GM18519 (cell line): ENCODE measurements at regions not wholly inside any gene's neighbourhood (a gene's known extent, or its start where the extent isn't known, plus 50 kb on each side); places are given as distances from the start of the nearest gene placed in this dataset.
"Not testable (repeated sequence)": the region's sequence is repeated elsewhere in the genome, so short reads cannot be mapped to it uniquely, and the experiment has no call there.

Experiments
- ATAC-seq: cut with Tn5 transposase; IDR thresholded peaks from one replicate; pipeline ENCODE4 v1.9.1; 2021; ENCODE audit warnings: mild to moderate bottlenecking, moderate library complexity; ENCODE audit not compliant: unreplicated experiment, low FRiP score

DNA sequence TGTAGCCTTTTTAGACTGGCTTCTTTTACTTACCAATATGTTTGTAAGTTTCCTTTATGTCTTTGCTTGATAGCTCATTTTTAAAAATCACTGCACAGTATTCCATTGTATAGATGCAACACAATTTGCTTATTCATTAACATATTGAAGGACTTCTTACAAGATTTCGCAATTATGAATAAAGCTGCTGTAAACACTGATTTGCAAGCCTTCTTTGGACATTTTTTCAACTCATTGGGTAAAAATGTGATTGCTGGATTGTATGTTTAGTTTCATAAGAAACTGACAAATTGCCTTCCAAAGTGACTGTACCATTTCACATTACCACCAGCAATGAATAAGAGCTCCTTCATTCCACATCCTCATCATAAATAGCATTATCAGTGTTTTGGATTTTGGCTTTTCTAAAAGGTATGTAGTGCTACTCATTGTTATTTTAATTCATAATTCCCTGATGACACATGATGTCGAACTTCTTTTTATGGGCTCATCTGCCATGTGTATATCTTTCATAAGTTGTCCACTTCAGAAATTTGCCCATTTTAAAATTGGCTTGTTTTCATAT is 80.7 kb downstream of the TFAP2B start:
- ATAC-seq, result no peak

DNA sequence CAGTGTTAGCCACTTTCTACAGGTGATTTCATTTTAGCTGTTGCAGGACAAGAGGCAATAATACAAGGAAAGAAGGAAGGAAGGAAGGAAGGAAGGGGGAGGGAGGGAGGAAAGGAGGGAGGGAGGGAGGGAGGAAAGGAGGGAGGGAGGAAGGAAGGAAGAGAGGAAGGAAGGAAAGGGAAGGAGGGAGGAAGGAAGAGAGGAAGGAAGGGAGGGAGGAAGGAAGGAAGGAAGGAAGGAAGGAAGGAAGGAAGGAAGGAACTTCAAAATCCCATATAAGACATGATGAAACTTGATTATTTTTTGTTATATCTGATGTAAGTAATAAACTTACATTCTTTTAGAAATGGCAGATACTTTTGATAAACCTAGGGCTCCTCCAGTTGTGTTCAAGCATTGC is 83.6 kb downstream of the TFAP2B start:
- ATAC-seq, result no peak

DNA sequence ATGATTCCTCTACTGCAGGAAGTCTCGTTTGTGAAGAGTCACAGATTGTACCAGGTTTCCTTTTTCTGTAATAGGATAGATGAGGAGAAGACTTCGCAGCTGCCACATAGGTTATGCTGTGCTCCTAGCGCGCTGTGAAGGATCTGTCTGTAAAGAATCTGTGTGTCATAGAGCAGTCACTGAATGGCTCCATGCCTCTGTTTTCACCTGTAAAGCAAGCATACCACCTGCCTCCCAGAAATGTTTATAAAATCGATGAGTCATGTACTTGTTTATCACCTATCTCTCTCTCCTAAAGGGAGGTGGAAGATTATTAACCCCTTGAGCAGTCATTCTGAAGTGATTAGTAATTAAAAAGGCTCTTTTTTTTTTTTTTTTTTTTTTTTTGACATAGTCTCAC is 86.6 kb downstream of the TFAP2B start:
- no peak for ATAC-seq

DNA sequence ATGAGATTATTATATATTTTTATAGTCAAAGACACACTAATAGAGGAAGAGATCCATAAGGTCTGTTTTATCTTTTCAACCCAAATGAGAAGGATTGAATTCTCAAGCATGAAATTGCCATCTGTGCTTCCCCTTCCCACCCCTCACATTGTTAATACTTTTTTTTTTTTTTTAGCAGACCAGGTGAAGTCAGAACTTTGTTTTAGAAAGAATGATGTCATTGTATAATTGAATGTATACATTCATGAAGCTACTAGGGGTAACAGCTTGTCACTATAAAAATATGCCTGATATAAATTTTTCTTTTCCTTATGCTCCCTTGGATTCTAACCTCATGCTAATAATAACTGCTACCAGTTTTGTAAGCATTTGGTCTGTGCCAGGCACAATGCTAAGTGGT is 88.9 kb downstream of the TFAP2B start:
- no peak for ATAC-seq

DNA sequence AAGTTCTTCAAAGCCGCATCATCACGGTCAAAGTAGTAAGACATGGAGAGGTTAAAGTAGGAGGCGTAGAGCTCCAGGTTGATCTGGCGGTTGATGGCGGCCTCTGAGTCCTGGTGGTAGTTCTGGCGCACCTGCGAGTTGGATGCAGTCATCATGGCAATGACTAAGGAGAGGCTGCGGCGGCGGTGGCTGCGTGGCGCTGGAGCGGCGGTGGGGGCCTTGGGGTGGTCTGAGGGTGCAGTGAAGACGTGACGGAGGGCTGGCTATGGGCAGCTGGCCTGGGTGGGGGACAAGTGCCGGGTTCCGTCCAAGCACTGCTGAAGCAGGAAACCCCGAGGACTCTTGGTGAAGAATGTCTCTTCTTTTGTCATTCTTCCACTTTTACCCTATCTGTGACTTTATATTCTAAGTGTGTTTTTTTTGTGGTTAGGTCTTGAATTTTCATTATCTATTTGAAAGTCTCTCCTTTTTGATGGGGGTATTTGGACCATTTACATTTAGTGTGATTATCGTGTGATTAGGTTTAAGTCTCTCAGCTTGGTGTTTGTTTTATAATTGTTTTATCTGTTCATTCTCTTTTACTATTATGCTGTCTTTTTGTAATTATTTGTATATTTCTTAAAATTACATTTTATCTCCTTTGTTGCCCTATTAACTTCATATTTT is 94.6 kb downstream of the TFAP2B start:
- ATAC-seq, result no peak

DNA sequence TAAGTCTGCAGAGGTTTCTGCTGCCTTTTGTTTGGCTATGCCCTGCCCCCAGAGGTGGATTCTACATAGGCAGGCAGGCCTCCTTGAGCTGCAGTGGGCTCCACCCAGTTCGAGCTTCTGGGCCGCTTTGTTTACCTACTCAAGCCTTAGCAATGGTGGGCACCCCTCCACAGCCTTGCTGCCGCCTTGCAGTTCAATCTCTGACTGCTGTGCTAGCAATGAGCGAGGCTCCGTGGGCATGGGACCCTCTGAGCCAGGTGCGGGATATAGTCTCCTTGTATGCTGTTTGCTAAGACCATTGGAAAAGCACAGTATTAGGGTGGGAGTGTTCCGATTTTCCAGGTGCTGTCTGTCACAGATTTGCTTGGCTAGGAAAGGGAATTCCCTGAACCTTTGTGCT is 102.7 kb downstream of the TFAP2B start:
- ATAC-seq, result not testable (repeated sequence)

DNA sequence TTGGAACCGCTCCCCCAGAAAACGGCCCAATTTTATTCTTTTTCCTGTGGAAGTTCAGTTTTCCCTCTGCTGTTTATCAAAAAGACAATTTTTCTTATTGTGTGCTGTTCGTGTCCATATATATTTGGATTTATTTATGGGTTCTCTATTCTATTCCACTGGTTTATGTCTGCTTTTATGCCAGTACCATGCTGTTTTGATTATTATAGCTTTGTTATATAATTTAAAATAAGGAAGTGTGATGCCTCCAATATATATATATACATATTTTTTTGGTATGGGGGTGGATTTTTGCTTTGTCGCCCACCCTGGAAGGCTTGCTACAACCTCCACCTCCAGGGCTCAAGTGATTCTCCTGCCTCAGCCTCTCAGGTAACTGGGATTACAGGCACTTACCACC is 103.3 kb downstream of the TFAP2B start:
- ATAC-seq, result no peak

DNA sequence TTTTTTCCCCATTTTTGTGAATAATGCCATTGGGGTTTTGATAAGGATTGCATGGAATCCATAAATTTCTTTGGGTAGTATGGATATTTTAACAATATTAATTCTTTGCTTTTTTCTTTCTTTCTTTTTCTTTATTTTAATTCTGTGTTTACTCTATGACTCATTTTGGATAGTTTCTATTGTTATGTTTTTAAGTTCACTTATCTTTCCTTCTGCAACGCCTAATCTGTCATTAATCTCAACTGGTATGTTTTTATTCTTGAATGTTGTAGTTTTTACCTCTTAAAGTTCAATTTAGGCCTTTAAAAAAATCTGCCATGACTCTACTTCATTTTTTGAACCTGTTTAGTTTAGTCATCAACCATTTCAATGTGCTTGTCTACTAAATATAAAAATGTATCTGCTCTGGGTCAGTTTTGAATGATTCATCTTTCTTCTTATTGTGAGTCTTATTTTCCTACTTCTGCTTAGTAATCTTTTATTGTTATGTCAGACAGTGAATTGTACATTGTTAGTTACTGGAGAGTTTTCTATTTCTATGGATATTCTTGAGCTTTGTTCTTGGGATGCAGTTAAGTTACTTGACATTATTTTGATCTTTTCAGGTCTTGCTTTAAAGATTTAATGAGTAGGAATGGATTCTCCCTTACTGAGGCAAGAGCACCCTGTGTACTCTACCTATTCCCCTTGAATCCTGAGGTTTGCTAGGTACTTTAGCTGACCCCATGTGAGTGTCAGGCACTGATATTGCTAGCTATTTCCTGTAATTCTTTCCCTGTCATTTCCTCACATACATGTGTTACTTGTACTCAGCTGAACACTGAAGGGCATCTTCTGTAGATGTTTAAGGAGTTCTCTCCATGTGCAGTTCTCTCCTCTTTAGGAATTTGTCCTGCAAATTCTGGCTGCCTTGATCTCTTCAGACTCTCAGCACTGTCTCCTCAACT is 104.2 kb downstream of the TFAP2B start:
- ATAC-seq, result no peak

DNA sequence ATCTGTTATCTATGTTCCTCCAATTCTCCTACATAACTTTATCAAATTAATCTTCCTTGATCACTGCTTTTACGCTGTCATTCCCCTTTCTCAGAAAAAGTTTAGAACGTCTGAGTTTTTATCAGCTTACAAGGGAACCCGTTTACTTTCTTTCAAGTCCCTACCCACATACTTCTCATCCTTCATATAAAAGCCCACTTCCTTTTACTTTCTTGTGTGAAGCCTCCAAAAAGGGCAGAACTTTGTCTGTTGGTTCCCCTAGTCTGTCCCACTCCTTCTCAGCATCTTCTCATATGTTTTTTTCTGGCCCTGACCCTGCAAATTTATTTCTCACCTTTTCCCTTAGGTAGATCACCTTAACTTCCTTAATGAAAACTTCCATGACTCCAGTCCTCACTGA is 106.1 kb downstream of the TFAP2B start:
- ATAC-seq, result no peak

DNA sequence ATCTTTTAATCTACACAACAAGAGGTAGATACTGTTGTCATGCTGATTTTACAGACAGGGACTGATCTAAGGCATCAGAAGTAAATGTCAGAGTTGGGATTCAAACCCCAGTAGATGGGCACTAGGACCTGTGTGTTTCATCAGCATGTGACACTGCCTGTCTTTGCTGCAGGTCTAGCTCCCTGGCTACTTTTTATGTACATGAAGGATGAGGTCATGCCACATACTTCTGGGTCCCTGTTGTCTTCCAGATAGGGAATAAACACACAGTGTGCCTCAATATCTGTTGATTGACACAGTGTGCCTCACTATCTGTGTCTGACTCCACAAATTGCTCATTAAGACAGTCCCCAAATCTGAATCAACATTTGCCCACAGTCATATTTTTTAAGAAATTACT is 106.9 kb downstream of the TFAP2B start:
- ATAC-seq, result no peak

DNA sequence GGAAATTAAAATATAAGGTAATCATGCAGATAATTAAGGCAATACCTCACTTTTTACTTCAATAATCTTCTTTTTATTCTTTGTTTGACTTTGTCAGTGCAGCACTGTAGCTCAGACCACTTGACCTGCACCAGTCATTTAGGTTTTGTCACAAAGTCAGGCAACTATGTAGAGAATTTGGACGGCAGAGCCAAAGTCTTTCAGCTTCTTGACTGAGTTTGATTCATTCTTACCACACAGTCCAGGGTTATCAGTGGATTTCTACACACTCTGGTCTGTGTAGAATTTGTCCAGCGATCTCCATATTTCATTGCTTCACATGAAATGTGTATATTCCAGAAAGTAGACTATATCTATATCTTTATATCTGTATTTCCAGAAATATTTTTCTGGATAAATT is 107.3 kb downstream of the TFAP2B start:
- no peak for ATAC-seq

DNA sequence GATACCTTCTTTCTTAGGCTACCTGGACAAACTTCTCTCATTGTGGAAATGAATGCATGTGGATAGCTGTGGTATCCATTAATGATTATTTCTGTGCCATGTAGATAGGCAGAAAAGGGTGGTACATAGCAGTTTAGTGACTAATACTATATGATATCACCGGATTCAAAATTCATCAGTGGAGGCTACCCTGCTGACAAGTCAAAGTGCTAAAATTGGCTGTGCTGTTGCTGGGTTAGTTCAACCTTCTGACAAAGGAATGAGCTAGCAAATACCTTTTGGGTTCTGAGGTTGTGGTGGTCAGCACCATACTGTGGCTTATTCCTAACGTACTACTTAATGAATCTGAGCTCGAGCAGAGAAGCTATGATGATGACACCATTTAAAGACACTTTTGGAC is 109.1 kb downstream of the TFAP2B start:
- ATAC-seq, result no peak

DNA sequence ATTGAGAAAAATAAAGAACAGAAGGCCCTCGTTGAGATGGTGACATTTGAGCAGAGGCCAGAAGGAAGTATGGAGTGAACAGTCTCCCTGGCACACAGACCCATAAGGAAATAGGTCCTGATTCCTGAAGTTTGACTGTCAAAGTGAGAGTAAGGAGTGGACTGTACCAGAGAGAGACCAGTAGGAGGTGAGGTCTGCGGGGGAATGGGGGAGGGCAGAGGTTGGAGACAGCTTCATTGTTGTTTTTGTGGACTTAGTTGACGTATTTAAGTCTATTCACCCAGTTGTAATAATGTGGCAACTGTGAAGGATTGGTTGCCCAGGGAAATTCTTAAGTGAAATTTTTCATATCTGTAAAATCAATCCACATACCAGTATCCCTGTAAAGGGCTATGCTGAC is 110.7 kb downstream of the TFAP2B start:
- ATAC-seq, result no peak

DNA sequence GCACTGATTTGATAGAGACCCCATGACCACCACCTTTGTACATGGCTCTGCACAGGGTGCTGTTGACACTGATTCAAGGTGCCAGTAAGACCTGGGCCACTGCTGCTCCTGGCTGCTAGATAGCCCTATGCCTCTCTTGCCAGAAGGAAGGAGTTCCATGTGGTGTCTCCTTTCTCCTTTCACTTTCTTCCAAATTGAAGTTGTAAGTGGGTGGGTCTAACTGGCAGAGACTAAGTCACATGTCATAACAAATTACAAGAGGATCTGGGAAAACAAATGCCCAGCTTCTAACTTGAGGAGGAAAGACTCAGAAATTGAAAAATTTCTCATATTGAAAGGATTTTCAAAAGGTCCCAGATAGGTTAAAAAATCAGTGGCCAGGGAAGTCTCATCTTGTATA is 116.8 kb downstream of the TFAP2B start:
- no peak for ATAC-seq

DNA sequence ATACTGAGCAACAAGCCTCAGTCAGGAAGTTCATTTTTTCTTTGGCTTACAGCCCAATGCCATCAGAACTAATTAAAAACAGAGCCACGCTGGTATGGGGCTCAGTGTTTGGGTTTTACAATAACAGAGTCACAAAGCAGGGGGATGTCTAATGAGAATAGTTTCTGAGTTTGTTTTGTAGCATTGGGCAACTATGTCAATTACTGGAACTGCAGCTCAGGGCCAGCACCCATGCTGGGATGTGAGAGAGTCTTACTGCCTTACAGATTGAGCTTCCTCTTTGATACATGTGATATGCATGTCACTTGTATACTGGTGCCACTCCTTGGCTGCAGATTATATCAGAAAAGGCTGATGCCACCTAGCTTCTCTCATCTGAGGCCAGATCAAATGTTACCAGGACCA is 117.6 kb downstream of the TFAP2B start:
- ATAC-seq, result no peak

DNA sequence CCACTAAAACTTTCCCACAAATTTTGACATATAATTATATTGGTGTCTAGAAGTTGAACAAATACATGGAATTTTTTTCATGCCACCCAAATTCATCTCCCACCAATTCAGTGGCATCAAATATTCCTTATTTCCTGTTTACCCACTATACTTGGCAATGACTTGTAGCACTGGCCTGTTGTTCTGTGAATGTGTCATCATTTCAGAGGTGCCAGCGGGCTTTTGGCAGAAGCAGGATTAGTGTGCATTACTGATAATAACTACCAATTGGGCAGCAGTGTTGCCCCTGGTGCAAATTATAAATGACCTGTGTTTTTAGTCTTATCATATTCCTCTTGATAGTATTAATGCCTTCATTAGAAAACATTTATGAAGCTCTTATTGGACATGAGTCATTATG is 121.3 kb downstream of the TFAP2B start:
- no peak for ATAC-seq

DNA sequence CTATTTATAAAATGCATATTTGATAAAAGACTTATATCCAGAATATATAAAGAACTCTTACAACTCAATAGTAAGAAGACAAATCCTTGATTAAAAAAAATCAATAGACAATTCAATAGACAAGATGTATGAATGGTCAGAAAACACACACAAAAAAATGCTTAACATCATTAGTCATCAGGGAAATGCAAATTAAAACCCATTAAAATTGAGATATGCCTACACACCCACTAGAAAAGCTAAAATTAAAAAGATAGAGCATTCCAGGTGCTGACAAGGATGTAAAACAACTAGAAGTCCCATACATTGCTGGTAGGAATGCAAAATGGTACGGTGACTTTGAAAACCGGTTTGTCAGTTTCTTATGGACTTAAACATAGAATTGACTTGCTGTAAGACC is 127.1 kb downstream of the TFAP2B start:
- no peak for ATAC-seq

DNA sequence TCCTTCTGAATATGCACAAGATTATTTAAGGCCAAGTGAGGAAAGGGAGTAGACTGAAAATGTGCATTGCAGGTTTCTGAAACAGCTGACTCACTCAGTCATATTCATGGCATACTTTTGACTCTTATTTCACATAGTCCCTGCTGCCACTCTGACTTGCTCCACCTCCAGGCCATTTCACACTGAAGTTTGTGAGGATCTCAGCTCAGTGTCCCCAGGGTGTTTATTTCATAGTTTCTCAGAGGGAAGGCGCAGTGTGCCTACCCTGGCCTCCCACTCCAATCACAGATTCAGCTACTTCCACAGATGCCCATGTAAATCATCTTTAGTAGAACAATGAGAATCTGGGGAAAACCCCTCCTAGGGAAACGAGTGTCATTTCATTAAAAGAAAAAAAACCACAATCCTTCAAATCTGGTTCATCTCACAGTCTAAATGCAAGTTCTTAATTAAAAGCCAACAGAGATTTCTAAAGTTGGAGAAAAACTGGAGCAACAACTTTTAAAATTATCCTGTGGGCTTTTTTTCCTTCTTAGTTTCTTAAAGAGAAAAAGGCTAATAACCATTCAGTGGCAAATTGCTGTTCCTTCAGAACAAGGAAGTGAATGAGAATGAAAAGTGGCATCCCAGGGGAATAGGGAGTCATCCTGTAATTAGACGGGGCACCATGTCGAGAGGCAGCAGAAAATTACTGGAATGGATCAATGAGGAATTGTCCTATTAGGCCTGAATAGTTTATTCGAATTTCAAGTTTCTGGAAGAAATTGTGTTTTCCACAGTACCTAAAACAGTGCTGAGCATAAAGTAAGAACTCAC is 133.6 kb downstream of the TFAP2B start:
- ATAC-seq, result peak; percentile 46

DNA sequence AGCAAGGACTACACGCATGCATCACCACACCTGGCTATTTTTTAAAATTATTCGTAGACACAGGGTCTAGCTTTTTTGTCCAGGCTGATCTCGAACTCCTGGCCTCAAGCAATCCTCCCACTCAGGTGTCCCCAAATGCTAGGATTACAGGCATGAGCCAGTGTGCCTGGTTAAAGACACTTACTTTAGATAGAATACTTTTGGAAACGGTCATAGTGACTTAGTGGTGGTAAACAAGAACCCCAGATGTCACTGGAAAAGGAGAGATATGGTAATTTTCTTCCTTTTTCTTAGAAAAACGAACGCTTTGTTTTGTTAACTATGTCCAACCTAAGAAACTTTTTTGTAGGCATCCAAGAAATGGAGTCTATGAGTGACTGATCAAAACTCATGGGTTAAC is 137.3 kb downstream of the TFAP2B start:
- no peak for ATAC-seq

DNA sequence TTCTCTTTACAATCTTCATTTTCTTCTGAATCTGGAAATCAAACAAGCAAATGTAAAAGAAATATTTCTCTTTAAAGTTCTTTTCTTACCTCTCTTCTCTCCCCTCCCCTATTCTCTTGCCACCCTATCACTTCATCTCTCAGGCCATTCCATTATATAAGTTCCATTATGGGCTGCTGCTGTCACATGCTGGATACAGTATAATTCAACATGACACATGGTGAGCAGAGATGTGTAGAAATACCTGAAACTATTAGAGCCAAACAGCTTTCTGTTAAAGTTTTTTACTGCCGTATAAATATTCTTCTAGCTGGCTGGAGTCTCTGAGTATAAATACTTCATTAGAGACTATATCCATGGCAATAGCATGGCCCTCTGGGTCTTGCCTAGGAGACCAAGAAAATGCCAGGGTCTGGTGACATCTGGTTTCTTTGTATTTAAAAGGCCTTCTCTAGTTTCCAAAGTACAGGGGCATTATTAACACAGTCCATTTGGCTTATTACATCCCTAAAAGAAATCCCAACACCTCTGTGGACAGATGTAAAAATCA is 139.6 kb downstream of the TFAP2B start:
- no peak for ATAC-seq
